Smooth muscle cell (in vitro differentiated cells): ENCODE measurements at regions not wholly inside any gene's neighbourhood (a gene's known extent, or its start where the extent isn't known, plus 50 kb on each side); places are given as distances from the start of the nearest gene placed in this dataset.

ENCODE experiments used
- DNase-seq: peaks from one replicate; lab custom pipeline; 2025; ENCODE audit not compliant: unreplicated experiment; lab: John Stamatoyannopoulos, UW
- H2AFZ ChIP-seq: fragments of 200-600 bp; sonication (generic); 2 replicates; pipeline ENCODE4 v1.6.0; 2016; ENCODE audit warnings: antibody characterized with exemption, low read depth, mild to moderate bottlenecking
- H3F3A ChIP-seq: fragments of 200-600 bp; sonication (generic); 2 replicates; pipeline ENCODE4 v1.6.0; 2017; ENCODE audit warnings: antibody characterized with exemption, low read depth
- H3K27ac ChIP-seq: fragments of 200-600 bp; sonication (generic); 2 replicates; pipeline ENCODE4 v1.5.1; 2016; ENCODE audit warnings: low read depth, mild to moderate bottlenecking
- H3K27me3 ChIP-seq: fragments of 200-600 bp; sonication (generic); 2 replicates; pipeline ENCODE4 v1.6.1; 2016; ENCODE audit warnings: low read depth, mild to moderate bottlenecking
- H3K36me3 ChIP-seq: fragments of 200-600 bp; sonication (generic); 2 replicates; pipeline ENCODE4 v1.5.1; 2016; ENCODE audit warnings: low read depth
- H3K4me1 ChIP-seq: fragments of 200-600 bp; sonication (generic); 2 replicates; pipeline ENCODE4 v1.5.1; 2016; ENCODE audit warnings: low read depth
- H3K4me2 ChIP-seq: fragments of 200-600 bp; sonication (generic); 2 replicates; pipeline ENCODE4 v1.6.0; 2016; ENCODE audit warnings: mild to moderate bottlenecking
- H3K4me3 ChIP-seq: fragments of 200-600 bp; sonication (generic); 2 replicates; pipeline ENCODE4 v1.5.1; 2016; ENCODE audit warnings: mild to moderate bottlenecking
- H3K79me2 ChIP-seq: fragments of 200-600 bp; sonication (generic); 2 replicates; pipeline ENCODE4 v1.6.0; 2016; ENCODE audit warnings: low read depth, mild to moderate bottlenecking
- H3K9ac ChIP-seq: fragments of 200-600 bp; sonication (generic); 2 replicates; pipeline ENCODE4 v1.6.0; 2016; ENCODE audit warnings: low read depth
- H3K9me3 ChIP-seq: fragments of 200-600 bp; sonication (generic); replicated peaks from 2 replicates; pipeline ENCODE4 v1.5.1; 2016; ENCODE audit warnings: low read depth
- H4K20me1 ChIP-seq: fragments of 200-600 bp; sonication (generic); 2 replicates; pipeline ENCODE4 v1.6.0; 2016; ENCODE audit warnings: low read depth
- CTCF ChIP-seq: fragments of 200-600 bp; sonication (generic); IDR thresholded peaks from 2 replicates; pipeline ENCODE4 v1.5.1; 2017; ENCODE audit warnings: borderline replicate concordance, mild to moderate bottlenecking, antibody characterized with exemption; ENCODE audit not compliant: insufficient read depth, poor library complexity, severe bottlenecking
- WGBS: methylation state at CpG from one replicate; pipeline ENCODE4 v1.1.7; 2016; ENCODE audit warnings: low lambda C conversion rate; 5-methylcytosine and 5-hydroxymethylcytosine counted together

GRCh38 chr4:137668885-137669545, 136.7 kb upstream of the PCDH18 start:
- Histone ChIP-seq H3K36me3 (no peaks in the 10 kb centered on the region), H3K4me3 (no peak overlapping the region), H3K9ac (no peak overlapping the region), H3K4me1 (peaks cover 6% of the 10 kb centered on the region), H3K9me3 (no peaks in the 10 kb centered on the region), H3K4me2 (no peak overlapping the region), H3K27me3 (no peaks in the 10 kb centered on the region), H3F3A (no peaks in the 10 kb centered on the region), H2AFZ (peak overlapping the region; percentile 78), H4K20me1 (no peaks in the 10 kb centered on the region), H3K27ac (no peak overlapping the region), H3K79me2 (no peaks in the 10 kb centered on the region)
- DNase-seq: no peak
- no peak for TF ChIP-seq CTCF

GRCh38 chr4:137664416-137664815, 132.1 kb upstream of the PCDH18 start:
- Histone ChIP-seq H3K27ac (peak overlapping the region; percentile 82), H3K4me2 (peak overlapping the region; percentile 66), H3K36me3 (no peaks in the 10 kb centered on the region), H3K4me1 (peaks cover 24% of the 10 kb centered on the region), H3K27me3 (no peaks in the 10 kb centered on the region), H3F3A (no peaks in the 10 kb centered on the region), H4K20me1 (no peaks in the 10 kb centered on the region), H2AFZ (peak overlapping the region; percentile 91), H3K9ac (no peak overlapping the region), H3K79me2 (no peaks in the 10 kb centered on the region), H3K4me3 (no peak overlapping the region), H3K9me3 (no peaks in the 10 kb centered on the region)
- no peak for TF ChIP-seq CTCF
- DNase-seq: no peak
- 82% methylated on average over 2 of the region's 2 CpGs for WGBS

- H4K20me1 ChIP-seq: no peaks in the 10 kb centered on the region
- peak overlapping the region; percentile 82 for H3K27ac ChIP-seq
- no peak for DNase-seq
- H3K9ac ChIP-seq: no peak overlapping the region
- H3K79me2 ChIP-seq: no peaks in the 10 kb centered on the region
- no peak for TF ChIP-seq CTCF
- no peaks in the 10 kb centered on the region for H3K9me3 ChIP-seq
- H3K4me2 ChIP-seq: peak overlapping the region; percentile 66
- peaks cover 24% of the 10 kb centered on the region for H3K4me1 ChIP-seq
- H3K4me3 ChIP-seq: no peak overlapping the region
- no peaks in the 10 kb centered on the region for H3F3A ChIP-seq
- peak overlapping the region; percentile 91 for H2AFZ ChIP-seq
- H3K36me3 ChIP-seq: no peaks in the 10 kb centered on the region
- no peaks in the 10 kb centered on the region for H3K27me3 ChIP-seq
- WGBS: 0% methylated on average over 1 of the region's 1 CpG
Measured at GRCh38 chr4:137664046-137664387, 131.7 kb upstream of the PCDH18 start.

GRCh38 chr4:137663251-137664045, 131.2 kb upstream of the PCDH18 start:
- Histone ChIP-seq H3K27ac (peak overlapping the region; percentile 82), H3F3A (no peaks in the 10 kb centered on the region), H2AFZ (peak overlapping the region; percentile 91), H3K27me3 (no peaks in the 10 kb centered on the region), H3K4me2 (peak overlapping the region; percentile 66), H3K4me1 (peaks cover 24% of the 10 kb centered on the region), H3K36me3 (no peaks in the 10 kb centered on the region), H4K20me1 (no peaks in the 10 kb centered on the region), H3K4me3 (no peak overlapping the region), H3K9me3 (no peaks in the 10 kb centered on the region), H3K9ac (no peak overlapping the region), H3K79me2 (no peaks in the 10 kb centered on the region)
- DNase-seq: no peak
- TF ChIP-seq CTCF: no peak
- WGBS: 67% methylated on average over 5 of the region's 5 CpGs
